Thyroid gland (tissue), 4 donors: ENCODE measurements at regions not wholly inside any gene's neighbourhood (a gene's known extent, or its start where the extent isn't known, plus 50 kb on each side); places are given as distances from the start of the nearest gene placed in this dataset.

Source experiments
- POLR2A ChIP-seq, 2 donors: fragments of 450-650 bp; IDR thresholded peaks; one replicate each; pipeline ENCODE4 v1.6.1; 2017; ENCODE audit warnings: antibody characterized with exemption in 2 of 2, mild to moderate bottlenecking in 2 of 2, moderate library complexity in 1 of 2
- TF ChIP-seq, protein P1 (sequence below), 6 experiments: fragments of 200-600 bp in 3 of 6; fragments of 450-650 bp in 3 of 6; sonication (generic) in 3 of 6; IDR thresholded peaks; one replicate each; pipeline ENCODE4 v1.5.1; 2016 to 2019; ENCODE audit warnings: antibody characterized with exemption in 6 of 6, mild to moderate bottlenecking in 2 of 6, inconsistent platforms in 1 of 6, moderate library complexity in 1 of 6

GRCh38 chr9:109561137-109561536, 63.0 kb upstream of the PTPN3 start:
- TF ChIP-seq, protein P1, sequence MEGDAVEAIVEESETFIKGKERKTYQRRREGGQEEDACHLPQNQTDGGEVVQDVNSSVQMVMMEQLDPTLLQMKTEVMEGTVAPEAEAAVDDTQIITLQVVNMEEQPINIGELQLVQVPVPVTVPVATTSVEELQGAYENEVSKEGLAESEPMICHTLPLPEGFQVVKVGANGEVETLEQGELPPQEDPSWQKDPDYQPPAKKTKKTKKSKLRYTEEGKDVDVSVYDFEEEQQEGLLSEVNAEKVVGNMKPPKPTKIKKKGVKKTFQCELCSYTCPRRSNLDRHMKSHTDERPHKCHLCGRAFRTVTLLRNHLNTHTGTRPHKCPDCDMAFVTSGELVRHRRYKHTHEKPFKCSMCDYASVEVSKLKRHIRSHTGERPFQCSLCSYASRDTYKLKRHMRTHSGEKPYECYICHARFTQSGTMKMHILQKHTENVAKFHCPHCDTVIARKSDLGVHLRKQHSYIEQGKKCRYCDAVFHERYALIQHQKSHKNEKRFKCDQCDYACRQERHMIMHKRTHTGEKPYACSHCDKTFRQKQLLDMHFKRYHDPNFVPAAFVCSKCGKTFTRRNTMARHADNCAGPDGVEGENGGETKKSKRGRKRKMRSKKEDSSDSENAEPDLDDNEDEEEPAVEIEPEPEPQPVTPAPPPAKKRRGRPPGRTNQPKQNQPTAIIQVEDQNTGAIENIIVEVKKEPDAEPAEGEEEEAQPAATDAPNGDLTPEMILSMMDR (IDR thresholded peaks at IDR 0.05) = no peak
- TF ChIP-seq POLR2A (IDR thresholded peaks at IDR 0.05) = no peak
